ENCODE measurements at regions not wholly inside any gene's neighbourhood (a gene's known extent, or its start where the extent isn't known, plus 50 kb on each side); places are given as distances from the start of the nearest gene placed in this dataset.

GRCh38 chr10:111677759-111678158 lies 505.8 kb downstream of the GPAM start:
- H4K91ac ChIP-seq (ENCODE audit: insufficient read depth, low read depth, low read length) = no peak overlapping the region
- no peak overlapping the region for H2AK9ac ChIP-seq (replicated peaks; ENCODE audit: low read depth, low read length, poor library complexity)
- no peak overlapping the region for H3K56ac ChIP-seq (ENCODE audit: extremely low read depth, insufficient read depth, low read length)
- no peaks in the 10 kb centered on the region for H3K9me1 ChIP-seq (ENCODE audit: insufficient read depth, low read length)
- no peaks in the 10 kb centered on the region for H3K27me3 ChIP-seq (ENCODE audit: control insufficient read depth, insufficient read depth, low read length)
- no peak overlapping the region for H3K4ac ChIP-seq (ENCODE audit: low read depth, low read length)
- no peak overlapping the region for H3K18ac ChIP-seq (ENCODE audit: low read depth, low read length)
- no CpG with 5 or more reads among the region's 1 CpG for WGBS, 2 experiments (ENCODE audit: extremely low coverage in 2 of 2, insufficient read length in 1 of 2)
- H4K5ac ChIP-seq (ENCODE audit: low read depth, low read length) = no peak overlapping the region
- no peak overlapping the region for H3K4me2 ChIP-seq (ENCODE audit: low read depth, low read length)
- peaks cover 2% of the 10 kb centered on the region; the same call in 1 of the 2 replicates for H3K9me3 ChIP-seq (ENCODE audit: control insufficient read depth, insufficient read depth, low read length)
- H3K79me1 ChIP-seq (ENCODE audit: low read depth in 1 of 2, low read length in 2 of 2) = no peaks in the 10 kb centered on the region
- DNase-seq = no peak
- H2AK5ac ChIP-seq (ENCODE audit: low read depth, low read length) = no peak overlapping the region
- H2BK120ac ChIP-seq (ENCODE audit: low read depth, low read length) = no peak overlapping the region
- no peak overlapping the region for H2AFZ ChIP-seq (replicated peaks; ENCODE audit: low read length, poor library complexity)
- no peak overlapping the region for H2BK5ac ChIP-seq (ENCODE audit: low read depth, low read length, poor library complexity, severe bottlenecking)
- H2BK20ac ChIP-seq (ENCODE audit: low read depth, low read length) = no peak overlapping the region
- ChIA-PET CTCF (no interaction called here), POLR2A (ENCODE audit: unreplicated experiment) (no interaction called here)
- H3K4me3 ChIP-seq (ENCODE audit: insufficient read depth, low read depth, low read length) = no peak overlapping the region
- H3K14ac ChIP-seq (replicated peaks; ENCODE audit: low read depth, low read length) = no peak overlapping the region
- in situ Hi-C loops (cut with MboI; ENCODE audit: low sequenced_read_pairs) = no loop called here
- H3K27ac ChIP-seq (ENCODE audit: insufficient read depth, low read length) = no peak overlapping the region
- H3K9ac ChIP-seq (ENCODE audit: low read depth, low read length) = no peak overlapping the region
- no peaks in the 10 kb centered on the region for H4K20me1 ChIP-seq (ENCODE audit: insufficient read depth, low read length)
- no peak overlapping the region for H4K8ac ChIP-seq (ENCODE audit: low read depth in 2 of 2, low read length in 2 of 2)
- no peak for ATAC-seq (ENCODE audit: low read depth)
- BruUV-seq (replicated peaks) = no TSS peak
- dilution Hi-C loops (cut with HindIII; ENCODE audit: low sequenced_read_pairs, unreplicated experiment) = no loop called here
- H2BK15ac ChIP-seq (ENCODE audit: low read depth, low read length) = no peak overlapping the region
- no peaks in the 10 kb centered on the region for H3K4me1 ChIP-seq (ENCODE audit: control insufficient read depth, insufficient read depth, low read length)
- no peak for TF ChIP-seq CHD1 (IDR thresholded peaks at IDR 0.05; ENCODE audit: low read depth, low read length)
- TF ChIP-seq SMC3 (IDR thresholded peaks at IDR 0.05; ENCODE audit: low read depth, low read length) = no peak
- no peak for TF ChIP-seq POLR2A (IDR thresholded peaks at IDR 0.05; ENCODE audit: low read depth, low read length)
- intact Hi-C loops (cut with micrococcal nuclease) = no loop called here
- no peak overlapping the region for H3K23ac ChIP-seq (ENCODE audit: low read depth, low read length)
- H3K36me3 ChIP-seq (ENCODE audit: control insufficient read depth, insufficient read depth, low read length) = no peaks in the 10 kb centered on the region
